ENCODE measurements at regions not wholly inside any gene's neighbourhood (a gene's known extent, or its start where the extent isn't known, plus 50 kb on each side); places are given as distances from the start of the nearest gene placed in this dataset.
A peak's percentile ranks its signal among the peaks of the same experiment; 100 is the strongest.
"Not testable (repeated sequence)": the region's sequence is repeated elsewhere in the genome, so short reads cannot be mapped to it uniquely, and the experiment has no call there.

GRCh38 chr12:82300611-82301010 lies 57.6 kb downstream of the CCDC59 start:
- intact Hi-C loops (cut with DNase I) = no loop called here
- no peak for DNase-seq (ENCODE audit: low spot score)
- ATAC-seq = no peak

DNA sequence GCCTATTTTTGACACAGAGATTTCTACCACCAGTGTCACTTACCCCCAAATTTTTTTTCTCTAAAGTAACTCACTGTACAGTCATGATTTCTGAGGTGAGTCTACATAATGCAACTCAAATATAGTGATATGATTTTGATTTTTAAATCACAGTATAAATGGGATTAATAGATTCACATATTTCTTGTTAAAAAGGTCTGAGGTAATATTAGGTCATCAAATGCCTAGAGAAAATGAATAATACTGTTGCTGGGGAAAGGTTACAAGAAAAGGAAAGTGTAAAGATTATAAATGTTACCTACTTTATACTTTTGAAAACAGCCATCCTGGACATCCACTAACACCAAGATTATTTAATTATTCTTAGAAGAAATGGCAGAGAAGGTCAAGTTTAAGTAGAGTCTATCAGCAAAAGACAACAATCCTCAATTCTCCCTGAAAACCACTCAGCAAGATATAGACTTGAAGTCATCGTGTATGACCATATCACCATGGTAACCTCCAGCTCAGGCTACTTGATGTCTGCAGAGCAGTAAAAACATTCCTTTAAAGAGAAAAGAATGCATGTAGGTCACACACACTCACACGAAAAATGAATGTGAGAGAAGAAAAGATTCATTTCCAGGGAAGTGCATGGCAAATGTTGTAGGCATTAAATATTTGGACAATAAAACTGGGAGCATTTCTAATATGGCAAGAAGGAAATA lies 58.7 kb downstream of the CCDC59 start:
- intact Hi-C loops (cut with DNase I) = no loop called here
- ATAC-seq (no peak), DNase-seq (ENCODE audit: low spot score) (no peak)

DNA sequence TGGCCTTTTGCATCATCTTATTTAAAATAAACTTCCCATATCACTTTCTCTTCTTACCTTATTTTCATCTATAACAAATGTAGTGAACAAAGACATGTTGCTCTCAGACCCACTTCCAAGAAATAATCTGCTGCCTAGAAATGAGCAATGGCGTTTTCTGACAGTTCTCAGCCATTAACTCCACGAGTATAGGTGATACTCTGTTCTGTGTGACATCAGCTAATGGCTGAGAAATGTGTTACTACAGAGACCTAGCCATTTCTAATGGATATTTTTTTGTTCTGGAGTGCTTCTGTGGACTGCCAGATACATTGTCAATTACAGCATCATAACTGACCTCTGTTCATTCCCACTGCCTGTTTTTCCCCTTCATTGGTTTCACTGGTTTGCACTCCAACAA lies 67.8 kb downstream of the CCDC59 start:
- ATAC-seq (no peak), DNase-seq (ENCODE audit: low spot score) (no peak)
- intact Hi-C loops (cut with DNase I) = no loop called here

DNA sequence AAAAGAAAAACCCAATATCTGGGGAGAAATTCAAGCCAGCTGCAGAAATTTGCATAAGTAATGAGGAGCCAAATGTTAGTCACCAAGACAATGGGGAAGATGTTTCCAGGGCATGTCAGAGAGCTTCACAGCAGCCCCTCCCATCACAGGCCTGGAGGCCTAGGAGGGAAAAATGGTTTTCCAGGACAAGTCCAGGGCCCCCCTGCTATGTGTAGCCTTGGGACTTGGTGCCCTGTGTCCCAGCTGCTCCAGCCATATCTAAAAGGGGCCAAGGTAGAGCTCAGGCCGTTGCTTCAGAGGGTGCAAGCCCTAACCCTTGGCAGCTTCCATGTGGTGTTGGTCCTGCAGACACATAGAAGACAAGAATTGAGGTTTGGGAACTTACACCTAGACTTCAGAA lies 76.9 kb downstream of the CCDC59 start:
- not testable (repeated sequence) for DNase-seq (ENCODE audit: low spot score); ATAC-seq
- intact Hi-C loops (cut with DNase I) = loop anchor here (5.0 kb wide), 1 partner anchor 1216 kb away; no protein-coding TSS in a partner anchor

- ATAC-seq (no peak), DNase-seq (ENCODE audit: low spot score) (no peak)
- intact Hi-C loops (cut with DNase I) = loop anchor here (5.0 kb wide), 1 partner anchor 1218 kb away; no protein-coding TSS in a partner anchor
These were observed 78.6 kb downstream of the CCDC59 start for GRCh38 chr12:82279536-82280058.

DNA sequence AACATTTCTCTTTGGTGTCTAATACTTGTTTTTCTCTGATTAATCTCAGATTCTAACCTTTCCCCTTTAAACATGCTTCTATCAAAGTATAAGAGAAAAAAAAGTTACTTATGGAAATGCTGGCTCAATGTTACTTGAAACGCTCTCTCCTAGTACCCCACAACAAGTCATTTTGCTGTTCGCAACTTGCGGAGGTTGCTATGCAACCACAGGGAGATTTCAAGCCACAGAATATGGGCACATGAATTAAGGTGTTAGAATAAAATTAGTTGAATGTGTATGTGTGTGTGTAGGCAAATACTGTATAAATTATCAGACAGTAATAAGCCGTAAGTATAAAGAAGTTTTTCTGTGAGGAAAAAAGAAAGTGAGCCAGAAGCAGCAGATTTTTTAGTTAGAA lies 80.6 kb downstream of the CCDC59 start:
- intact Hi-C loops (cut with DNase I) = no loop called here
- DNase-seq (ENCODE audit: low spot score) (no peak), ATAC-seq (no peak)

DNA sequence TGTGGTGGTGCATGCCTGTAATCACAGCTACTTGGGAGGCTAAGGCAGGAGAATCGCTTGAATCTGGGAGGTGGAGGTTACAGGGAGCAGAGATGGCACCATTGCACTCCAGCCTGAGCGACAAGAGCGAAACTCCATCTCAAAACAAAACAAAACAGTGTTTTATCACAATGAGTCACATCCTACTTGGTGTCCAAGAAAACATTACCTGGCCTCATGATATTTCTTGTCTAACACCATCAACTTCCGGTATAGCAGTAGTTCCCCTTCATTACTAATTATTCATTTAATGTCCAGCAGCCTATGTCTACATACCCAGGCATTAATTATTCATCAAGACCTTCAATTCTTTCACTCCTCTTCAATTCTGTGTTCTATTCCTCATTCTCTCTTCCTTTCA lies 115.5 kb downstream of the CCDC59 start:
- intact Hi-C loops (cut with DNase I) = no loop called here
- ATAC-seq (no peak), DNase-seq (ENCODE audit: low spot score) (no peak)

DNA sequence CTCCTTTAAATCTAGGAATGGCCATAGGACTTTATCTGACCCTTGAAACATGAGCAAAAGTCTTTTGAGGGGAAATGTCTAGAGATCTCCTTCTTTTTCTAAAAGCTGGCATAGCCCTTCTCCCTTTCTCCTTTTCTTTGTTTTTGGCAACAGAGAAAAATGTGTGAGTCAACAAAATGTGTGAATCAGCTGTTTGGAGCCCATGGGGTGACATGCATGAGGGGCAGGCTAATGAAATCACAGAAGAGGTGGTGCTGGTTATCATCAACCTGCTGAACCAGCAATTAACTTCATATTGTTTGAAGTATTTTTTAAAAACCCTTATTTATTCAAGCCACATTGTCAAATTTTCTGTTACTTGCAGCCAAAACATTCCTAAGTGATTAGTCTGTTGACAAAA lies 132.3 kb downstream of the CCDC59 start:
- DNase-seq (ENCODE audit: low spot score) (no peak), ATAC-seq (no peak)
- intact Hi-C loops (cut with DNase I) = no loop called here

DNA sequence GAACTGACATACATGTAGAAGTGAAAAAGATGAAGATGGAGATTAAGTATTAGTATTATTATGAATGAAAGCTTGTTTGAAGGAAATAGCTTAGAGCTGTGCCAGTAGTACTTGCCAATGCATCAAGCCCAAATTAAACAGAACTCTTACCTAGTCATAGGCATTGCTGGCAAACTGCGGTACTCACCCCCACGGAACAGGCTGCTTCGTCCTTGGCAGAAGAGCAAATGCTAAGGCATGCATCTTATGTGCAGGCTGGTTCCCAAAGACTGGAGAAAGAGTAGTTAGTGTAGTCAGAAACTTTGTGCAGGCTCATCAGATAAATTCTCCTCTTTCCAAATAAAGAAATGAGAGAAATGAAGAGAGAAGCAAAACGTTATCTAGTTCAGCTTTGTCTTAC lies 134.8 kb downstream of the CCDC59 start:
- intact Hi-C loops (cut with DNase I) = no loop called here
- ATAC-seq = no peak
- no peak for DNase-seq (ENCODE audit: low spot score)

- ATAC-seq (no peak), DNase-seq (ENCODE audit: low spot score) (no peak)
- intact Hi-C loops (cut with DNase I) = no loop called here
These were observed 141.7 kb downstream of the CCDC59 start for GRCh38 chr12:82216475-82216874.

DNA sequence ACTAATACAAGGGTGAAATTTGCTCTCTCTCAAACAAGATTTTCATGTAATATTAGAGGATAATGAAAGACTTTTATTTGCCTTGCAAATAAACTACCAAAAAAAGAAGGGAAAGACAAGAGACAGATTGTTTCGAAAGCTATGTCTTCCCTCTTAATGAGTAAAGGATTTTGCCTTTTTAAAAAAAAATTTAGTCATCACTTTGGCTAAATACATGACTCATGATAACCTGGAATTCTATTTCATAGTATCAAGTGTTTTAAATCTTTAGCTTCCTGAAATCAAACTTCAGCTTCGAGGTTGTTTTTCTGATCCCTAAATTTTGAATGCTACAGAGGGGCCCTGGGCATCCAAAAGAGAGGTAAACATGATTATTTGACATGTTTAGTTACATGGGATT lies 144.4 kb downstream of the CCDC59 start:
- intact Hi-C loops (cut with DNase I) = no loop called here
- no peak for ATAC-seq
- DNase-seq (ENCODE audit: low spot score) = no peak

GRCh38 chr12:82210882-82211281 lies 147.3 kb downstream of the CCDC59 start:
- DNase-seq (ENCODE audit: low spot score) = no peak
- intact Hi-C loops (cut with DNase I) = no loop called here
- no peak for ATAC-seq

- DNase-seq (ENCODE audit: low spot score) (no peak), ATAC-seq (peak; percentile 24)
- intact Hi-C loops (cut with DNase I) = no loop called here
These were observed 148.7 kb downstream of the CCDC59 start for GRCh38 chr12:82209533-82209932.

GRCh38 chr12:82207556-82207955 lies 150.6 kb downstream of the CCDC59 start:
- intact Hi-C loops (cut with DNase I) = no loop called here
- ATAC-seq = no peak
- no peak for DNase-seq (ENCODE audit: low spot score)

GRCh38 chr12:82203086-82203485 lies 155.1 kb downstream of the CCDC59 start:
- ATAC-seq = no peak
- DNase-seq (ENCODE audit: low spot score) = no peak
- intact Hi-C loops (cut with DNase I) = no loop called here

GRCh38 chr12:82187595-82187994 lies 170.6 kb downstream of the CCDC59 start:
- ATAC-seq = no peak
- no peak for DNase-seq (ENCODE audit: low spot score)
- intact Hi-C loops (cut with DNase I) = no loop called here

DNA sequence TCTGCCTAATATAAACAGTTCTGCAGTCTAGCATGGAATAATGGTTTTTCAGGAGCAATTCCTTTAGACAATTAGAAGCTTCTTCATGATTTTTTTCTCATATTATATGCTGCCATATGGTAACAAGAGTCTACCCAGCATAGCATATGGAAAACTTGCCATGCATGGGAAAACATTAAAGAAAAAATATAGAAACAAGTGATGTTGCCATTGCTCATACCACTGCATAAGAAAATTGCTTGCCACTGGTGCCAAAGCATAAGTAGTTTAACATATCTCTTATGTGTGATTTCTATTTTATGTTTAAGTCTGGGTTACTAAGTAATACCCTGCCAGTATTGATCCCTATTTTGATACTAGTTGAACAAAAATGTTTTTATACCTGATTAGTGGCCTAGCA lies 171.2 kb downstream of the CCDC59 start:
- intact Hi-C loops (cut with DNase I) = no loop called here
- DNase-seq (ENCODE audit: low spot score) = no peak
- ATAC-seq = no peak

DNA sequence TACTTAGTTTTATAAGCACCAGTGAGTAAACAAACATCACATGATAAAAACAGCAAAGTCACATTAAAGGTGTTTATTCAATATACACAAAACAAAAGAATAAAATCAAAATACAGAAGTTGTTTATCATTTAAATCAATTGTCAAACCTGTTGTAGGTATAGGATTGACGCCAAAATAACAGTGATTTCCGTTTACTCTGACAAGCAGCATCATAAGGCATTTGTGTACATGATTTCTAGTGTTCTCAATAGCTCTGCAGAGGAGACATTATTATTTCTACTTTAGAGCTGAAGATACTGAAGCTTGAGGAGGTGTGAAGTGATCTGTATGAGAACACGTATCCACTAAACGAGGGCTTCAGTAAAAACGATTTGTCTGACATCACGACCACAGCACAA lies 171.9 kb downstream of the CCDC59 start:
- no peak for DNase-seq (ENCODE audit: low spot score)
- intact Hi-C loops (cut with DNase I) = no loop called here
- ATAC-seq = no peak

DNA sequence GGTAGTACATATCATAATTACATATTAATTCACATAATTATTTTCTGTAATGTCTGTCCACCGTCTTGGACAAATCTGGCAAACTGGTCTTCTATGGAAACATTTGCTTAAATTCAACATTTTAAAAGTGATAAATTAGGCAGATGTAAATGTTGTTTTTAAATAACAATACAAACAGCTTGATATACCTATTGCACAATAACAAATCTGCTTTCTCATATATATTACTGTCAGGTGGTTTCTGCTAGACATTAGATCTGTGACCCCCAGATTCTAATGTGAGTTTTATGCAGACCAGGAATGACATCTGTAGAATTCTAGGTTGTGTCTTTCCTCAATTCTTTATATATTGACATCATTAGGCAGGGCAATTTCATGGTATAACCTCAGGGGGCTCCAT lies 173.3 kb downstream of the CCDC59 start:
- DNase-seq (ENCODE audit: low spot score) (no peak), ATAC-seq (no peak)
- intact Hi-C loops (cut with DNase I) = no loop called here

DNA sequence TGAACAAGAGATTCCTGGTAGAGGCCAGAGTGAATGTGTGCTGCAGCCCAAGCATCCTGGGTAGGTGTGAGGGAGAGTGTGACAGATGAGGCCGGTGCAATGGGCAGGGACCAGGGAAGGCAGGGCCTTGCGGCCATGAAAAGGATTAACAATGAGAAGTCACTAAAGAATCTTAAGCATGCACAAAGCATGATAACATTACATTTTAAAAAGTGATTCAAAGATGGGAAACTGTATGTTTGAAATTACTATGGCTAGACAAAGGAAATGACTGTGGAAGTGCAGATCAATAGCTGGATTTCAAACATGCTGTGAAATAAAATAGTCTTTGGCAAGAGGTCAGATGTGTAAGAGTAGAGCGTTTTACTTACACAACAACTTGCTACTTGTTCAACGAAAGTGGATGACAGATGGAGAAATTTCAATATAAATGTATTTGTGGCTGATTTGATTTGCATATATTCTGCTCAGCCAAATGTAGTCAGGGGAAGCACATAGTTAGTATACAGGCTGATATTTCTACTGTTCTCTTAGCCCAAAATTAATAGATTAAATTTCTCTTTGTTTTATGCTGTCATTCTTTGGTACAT lies 175.5 kb downstream of the CCDC59 start:
- intact Hi-C loops (cut with DNase I) = no loop called here
- DNase-seq (ENCODE audit: low spot score) (no peak), ATAC-seq (no peak)

Measured in sciatic nerve (tissue), 2 donors.